ENCODE measurements at regions not wholly inside any gene's neighbourhood (a gene's known extent, or its start where the extent isn't known, plus 50 kb on each side); places are given as distances from the start of the nearest gene placed in this dataset.

DNA sequence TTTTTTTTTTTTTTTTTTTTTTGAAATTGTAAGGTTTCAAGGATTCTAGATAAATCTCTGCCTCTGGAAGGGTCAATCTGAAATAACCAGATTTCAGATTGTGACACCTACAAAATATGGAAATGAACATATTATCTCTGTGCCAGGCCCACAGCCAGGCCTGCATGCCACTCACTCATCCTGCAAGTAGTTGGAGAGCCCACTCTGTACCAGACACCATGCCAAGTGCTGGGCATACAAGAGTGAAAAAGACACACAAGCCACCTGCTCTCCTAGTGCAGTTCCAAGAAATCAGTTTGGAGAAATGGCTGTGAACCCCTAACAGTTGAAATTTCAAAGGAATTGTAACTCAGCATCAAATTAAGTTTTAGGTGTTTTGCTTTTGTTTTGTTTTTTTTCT is 145.9 kb upstream of the NOCT start:
- TF ChIP-seq, protein P1, sequence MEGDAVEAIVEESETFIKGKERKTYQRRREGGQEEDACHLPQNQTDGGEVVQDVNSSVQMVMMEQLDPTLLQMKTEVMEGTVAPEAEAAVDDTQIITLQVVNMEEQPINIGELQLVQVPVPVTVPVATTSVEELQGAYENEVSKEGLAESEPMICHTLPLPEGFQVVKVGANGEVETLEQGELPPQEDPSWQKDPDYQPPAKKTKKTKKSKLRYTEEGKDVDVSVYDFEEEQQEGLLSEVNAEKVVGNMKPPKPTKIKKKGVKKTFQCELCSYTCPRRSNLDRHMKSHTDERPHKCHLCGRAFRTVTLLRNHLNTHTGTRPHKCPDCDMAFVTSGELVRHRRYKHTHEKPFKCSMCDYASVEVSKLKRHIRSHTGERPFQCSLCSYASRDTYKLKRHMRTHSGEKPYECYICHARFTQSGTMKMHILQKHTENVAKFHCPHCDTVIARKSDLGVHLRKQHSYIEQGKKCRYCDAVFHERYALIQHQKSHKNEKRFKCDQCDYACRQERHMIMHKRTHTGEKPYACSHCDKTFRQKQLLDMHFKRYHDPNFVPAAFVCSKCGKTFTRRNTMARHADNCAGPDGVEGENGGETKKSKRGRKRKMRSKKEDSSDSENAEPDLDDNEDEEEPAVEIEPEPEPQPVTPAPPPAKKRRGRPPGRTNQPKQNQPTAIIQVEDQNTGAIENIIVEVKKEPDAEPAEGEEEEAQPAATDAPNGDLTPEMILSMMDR (IDR thresholded peaks at IDR 0.05): no peak
- TF ChIP-seq POLR2A (IDR thresholded peaks at IDR 0.05): no peak
- Histone ChIP-seq H3K27ac (no peak overlapping the region), H3K4me1 (peaks cover 0 to 10% (median 0%) of the 10 kb centered on the region in 3 donors), H3K36me3 (no peaks in the 10 kb centered on the region), H3K27me3 (peaks cover 0 to 40% (median 0%) of the 10 kb centered on the region in 4 donors), H3K4me3 (no peak overlapping the region), H3K9me3 (no peaks in the 10 kb centered on the region)
- intact Hi-C loops (cut with DNase I): no loop called here
- DNase-seq: no peak

DNA sequence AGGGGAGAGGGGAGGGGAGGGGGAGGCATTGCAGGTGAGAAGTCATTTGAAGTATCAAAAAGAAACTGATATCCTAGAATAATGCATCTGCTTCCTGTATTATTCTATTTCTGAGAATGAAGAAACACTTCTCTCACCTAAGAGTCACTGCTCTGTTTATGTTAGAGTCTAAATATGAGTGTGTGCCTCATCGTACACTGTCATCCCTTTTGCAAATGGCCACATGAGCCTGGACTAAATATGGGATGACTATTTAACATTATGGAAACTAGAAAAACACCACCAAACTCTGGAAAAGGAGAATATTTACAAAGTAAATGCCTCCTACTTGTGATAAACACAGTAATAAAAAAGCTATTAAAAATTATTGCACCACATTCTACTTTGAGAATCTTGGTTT is 146.4 kb upstream of the NOCT start:
- intact Hi-C loops (cut with DNase I): no loop called here
- Histone ChIP-seq H3K27ac (no peak overlapping the region), H3K9me3 (no peaks in the 10 kb centered on the region), H3K4me1 (peaks cover 0 to 10% (median 0%) of the 10 kb centered on the region in 3 donors), H3K4me3 (no peak overlapping the region), H3K36me3 (no peaks in the 10 kb centered on the region), H3K27me3 (peaks cover 0 to 44% (median 0%) of the 10 kb centered on the region in 4 donors)
- no peak for DNase-seq
- TF ChIP-seq POLR2A (IDR thresholded peaks at IDR 0.05): no peak
- TF ChIP-seq, protein P1 (IDR thresholded peaks at IDR 0.05): no peak
- 43 to 46% methylated on average over 1 of the region's 1 CpG for WGBS, 2 donors

DNA sequence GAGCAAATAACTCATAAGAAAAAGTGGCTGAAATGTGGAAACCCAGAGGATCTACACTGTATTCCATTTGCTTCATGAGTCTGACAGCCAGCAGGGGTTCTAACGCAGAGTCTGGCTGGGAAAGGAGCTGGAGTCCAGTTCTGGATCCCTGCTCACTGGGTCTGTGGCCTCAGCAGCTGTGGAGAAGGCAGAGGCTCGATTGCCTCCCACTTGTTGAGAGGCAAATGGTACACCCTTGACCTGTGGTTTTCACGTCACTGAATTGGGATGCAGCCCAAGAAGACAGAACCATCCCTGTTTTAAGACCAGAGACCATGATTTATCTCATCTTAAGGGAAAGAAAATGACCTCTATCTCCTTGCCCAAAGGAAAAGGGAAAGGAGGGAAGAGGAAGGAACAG is 147.0 kb upstream of the NOCT start:
- H3K4me1 ChIP-seq: peaks cover 0 to 10% (median 0%) of the 10 kb centered on the region in 3 donors
- no peak overlapping the region for H3K4me3 ChIP-seq
- WGBS, 2 donors: 41 to 44% methylated on average over 3 of the region's 3 CpGs
- intact Hi-C loops (cut with DNase I): no loop called here
- H3K27me3 ChIP-seq: peaks cover 0 to 50% (median 0%) of the 10 kb centered on the region in 4 donors
- no peak overlapping the region for H3K27ac ChIP-seq
- H3K9me3 ChIP-seq: no peaks in the 10 kb centered on the region
- TF ChIP-seq POLR2A (IDR thresholded peaks at IDR 0.05): no peak
- TF ChIP-seq, protein P1 (IDR thresholded peaks at IDR 0.05): no peak
- DNase-seq: no peak
- H3K36me3 ChIP-seq: no peaks in the 10 kb centered on the region

DNA sequence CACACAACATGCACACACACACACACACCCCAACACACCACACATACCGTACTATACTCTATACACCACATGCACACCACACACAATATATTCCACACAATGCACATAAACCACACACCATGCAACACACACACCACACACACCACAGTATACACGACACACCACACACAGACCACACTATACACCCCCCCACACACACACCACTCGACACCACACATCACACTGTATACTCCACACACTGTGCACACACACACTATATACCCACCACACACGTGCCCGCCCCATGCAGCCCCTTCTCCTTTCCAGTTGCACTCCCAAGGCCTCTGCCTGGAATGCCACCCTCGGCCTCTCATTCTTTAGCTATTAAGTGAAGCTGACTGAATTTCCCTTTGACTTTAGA is 148.2 kb upstream of the NOCT start:
- peaks cover 0 to 62% (median 0%) of the 10 kb centered on the region in 4 donors for H3K27me3 ChIP-seq
- intact Hi-C loops (cut with DNase I): no loop called here
- H3K4me1 ChIP-seq: peaks cover 0 to 10% (median 0%) of the 10 kb centered on the region in 3 donors
- no peak overlapping the region for H3K4me3 ChIP-seq
- no peak overlapping the region for H3K27ac ChIP-seq
- 82 to 84% methylated on average over 6 of the region's 6 CpGs for WGBS, 2 donors
- TF ChIP-seq, protein P1 (IDR thresholded peaks at IDR 0.05): no peak
- TF ChIP-seq POLR2A (IDR thresholded peaks at IDR 0.05): no peak
- H3K36me3 ChIP-seq: no peaks in the 10 kb centered on the region
- no peaks in the 10 kb centered on the region for H3K9me3 ChIP-seq
- no peak for DNase-seq

DNA sequence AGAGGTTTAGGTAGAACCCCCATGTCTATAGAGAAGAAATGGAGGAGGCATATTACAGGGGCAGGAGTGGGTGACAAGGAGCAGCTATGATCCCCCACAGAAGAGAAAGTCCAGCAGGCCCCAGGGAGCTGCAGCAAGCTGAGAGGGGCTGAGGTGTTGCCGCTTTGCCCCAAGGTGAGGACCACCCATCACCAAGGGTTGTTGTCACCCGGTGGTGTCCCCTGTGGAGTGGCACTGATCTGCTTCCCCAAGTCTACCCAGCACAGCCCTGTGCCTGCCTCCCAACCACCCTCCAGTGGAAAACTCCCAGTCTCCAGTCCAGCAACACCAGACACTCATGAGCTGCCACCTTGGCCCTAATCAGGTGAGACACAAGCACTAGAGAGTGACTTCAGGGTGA is 149.3 kb upstream of the NOCT start:
- Histone ChIP-seq H3K4me3 (no peak overlapping the region), H3K27me3 (peaks cover 0 to 68% (median 0%) of the 10 kb centered on the region in 4 donors), H3K27ac (no peak overlapping the region), H3K4me1 (peaks cover 0 to 8% (median 0%) of the 10 kb centered on the region in 3 donors), H3K9me3 (no peaks in the 10 kb centered on the region), H3K36me3 (no peaks in the 10 kb centered on the region)
- TF ChIP-seq, protein P1 (IDR thresholded peaks at IDR 0.05): no peak
- no peak for TF ChIP-seq POLR2A (IDR thresholded peaks at IDR 0.05)
- 100% methylated on average over 1 of the region's 2 CpGs; no CpG with 5 or more reads in 1 of the 2 donors for WGBS, 2 donors
- no peak for DNase-seq
- intact Hi-C loops (cut with DNase I): no loop called here

All from esophagus squamous epithelium (tissue), 5 donors.